Mesendoderm (in vitro differentiated cells): ENCODE measurements at regions not wholly inside any gene's neighbourhood (a gene's known extent, or its start where the extent isn't known, plus 50 kb on each side); places are given as distances from the start of the nearest gene placed in this dataset.
A peak's percentile ranks its signal among the peaks of the same experiment; 100 is the strongest.

Source experiments
- DNase-seq: peaks from one replicate; pipeline ENCODE4 v3.0.0; 2013
- H2AK5ac ChIP-seq: 2 replicates; pipeline ENCODE4 v1.6.1; 2013; ENCODE audit warnings: low read length, inconsistent platforms
- H2BK120ac ChIP-seq: 2 replicates; pipeline ENCODE4 v1.6.1; 2013; ENCODE audit warnings: low read depth, mild to moderate bottlenecking, low read length, moderate library complexity, mixed read lengths
- H2BK15ac ChIP-seq: replicated peaks from 2 replicates; pipeline ENCODE4 v1.6.1; 2013; ENCODE audit warnings: low read depth, mild to moderate bottlenecking, moderate library complexity
- H2BK5ac ChIP-seq: 2 replicates; pipeline ENCODE4 v1.6.1; 2013; ENCODE audit warnings: low read length, inconsistent platforms
- H3K18ac ChIP-seq: 2 replicates; pipeline ENCODE4 v1.6.1; 2013; ENCODE audit warnings: mild to moderate bottlenecking, low read length, mixed read lengths
- H3K23ac ChIP-seq: one replicate; pipeline ENCODE4 v1.6.1; 2013; ENCODE audit warnings: low read length
- H3K27ac ChIP-seq: 2 replicates; pipeline ENCODE4 v1.5.1; 2013; ENCODE audit warnings: low read depth, mild to moderate bottlenecking, inconsistent platforms, low read length, moderate library complexity
- H3K27me3 ChIP-seq: 2 replicates; pipeline ENCODE4 v1.6.1; 2013; ENCODE audit warnings: low read length, control low read depth, mild to moderate bottlenecking, inconsistent platforms; ENCODE audit not compliant: insufficient read depth, poor library complexity
- H3K36me3 ChIP-seq: 2 replicates; pipeline ENCODE4 v1.6.1; 2013; ENCODE audit warnings: low read length, inconsistent platforms; ENCODE audit not compliant: control insufficient read depth, insufficient read depth
- H3K4ac ChIP-seq: one replicate; pipeline ENCODE4 v1.6.1; 2013; ENCODE audit warnings: low read depth, mild to moderate bottlenecking, low read length, moderate library complexity
- H3K4me1 ChIP-seq: 2 replicates; pipeline ENCODE4 v1.6.1; 2013; ENCODE audit warnings: low read depth, low read length, inconsistent platforms; ENCODE audit not compliant: control insufficient read depth
- H3K4me2 ChIP-seq: 2 replicates; pipeline ENCODE4 v1.6.1; 2013; ENCODE audit warnings: low read length
- H3K4me3 ChIP-seq: 2 replicates; pipeline ENCODE4 v1.5.1; 2013; ENCODE audit warnings: mild to moderate bottlenecking, low read length
- H3K56ac ChIP-seq: one replicate; pipeline ENCODE4 v1.6.1; 2013; ENCODE audit warnings: low read length
- H3K79me1 ChIP-seq: 2 replicates; pipeline ENCODE4 v1.6.1; 2013; ENCODE audit warnings: low read length, inconsistent platforms
- H3K79me2 ChIP-seq: 2 replicates; pipeline ENCODE4 v1.6.1; 2013; ENCODE audit warnings: mild to moderate bottlenecking, low read length; ENCODE audit not compliant: control insufficient read depth, insufficient read depth
- H3K9ac ChIP-seq: 2 replicates; pipeline ENCODE4 v1.6.1; 2013; ENCODE audit warnings: low read length, inconsistent platforms
- H4K5ac ChIP-seq: one replicate; pipeline ENCODE4 v1.6.1; 2013; ENCODE audit warnings: low read length
- H4K8ac ChIP-seq: one replicate; pipeline ENCODE4 v1.6.1; 2013; ENCODE audit warnings: low read depth, mild to moderate bottlenecking, control low read depth, low read length, moderate library complexity
- WGBS: extraction: QIAGEN DNeasy Blood & Tissue Kit; methylation state at CpG from one replicate; pipeline ENCODE4 v1.1.7; 2013; ENCODE audit warnings: low lambda C conversion rate, missing lambda C conversion rate; ENCODE audit not compliant: insufficient coverage; ENCODE audit errors: extremely low coverage; 5-methylcytosine and 5-hydroxymethylcytosine counted together

DNA sequence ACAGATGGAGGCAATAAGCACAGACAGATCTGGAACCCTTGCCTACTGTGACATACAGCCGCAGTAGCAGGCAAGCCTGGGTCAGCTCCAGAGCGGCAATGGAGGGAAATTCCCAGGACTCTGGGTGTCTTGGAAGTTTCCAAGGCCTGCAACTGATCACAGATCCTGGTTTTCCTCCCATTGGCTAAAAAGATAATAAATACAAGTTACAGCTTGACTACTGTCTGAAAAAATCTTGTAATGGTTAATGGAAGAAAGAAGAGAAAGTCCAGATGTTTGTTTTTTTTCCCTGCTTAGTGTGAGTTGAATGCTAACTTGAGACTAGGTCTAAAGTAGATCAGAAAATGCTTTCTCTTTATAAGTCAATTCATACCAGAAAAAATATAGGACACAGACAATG, 307.6 kb downstream of the ALDH8A1 start:
- no peak overlapping the region for H2BK15ac ChIP-seq
- no peaks in the 10 kb centered on the region for H3K79me1 ChIP-seq
- H3K56ac ChIP-seq = no peak overlapping the region
- no peak overlapping the region for H3K4ac ChIP-seq
- no peak overlapping the region for H3K27ac ChIP-seq
- no peak overlapping the region for H4K8ac ChIP-seq
- H3K18ac ChIP-seq = no peak overlapping the region
- H3K79me2 ChIP-seq = no peaks in the 10 kb centered on the region
- H2AK5ac ChIP-seq = no peak overlapping the region
- no peak overlapping the region for H3K23ac ChIP-seq
- no peak overlapping the region for H3K9ac ChIP-seq
- DNase-seq = no peak
- no peaks in the 10 kb centered on the region for H3K27me3 ChIP-seq
- no CpG with 5 or more reads among the region's 2 CpGs for WGBS
- no peak overlapping the region for H3K4me2 ChIP-seq
- H3K4me3 ChIP-seq = no peak overlapping the region
- no peaks in the 10 kb centered on the region for H3K36me3 ChIP-seq
- no peaks in the 10 kb centered on the region for H3K4me1 ChIP-seq
- H2BK120ac ChIP-seq = no peak overlapping the region
- H4K5ac ChIP-seq = no peak overlapping the region
- no peak overlapping the region for H2BK5ac ChIP-seq

GRCh38 chr6:134640975-134641429, 308.9 kb downstream of the ALDH8A1 start:
- Histone ChIP-seq H3K4me3 (no peak overlapping the region), H3K27me3 (no peaks in the 10 kb centered on the region), H2BK120ac (no peak overlapping the region), H3K18ac (no peak overlapping the region), H3K23ac (no peak overlapping the region), H4K8ac (no peak overlapping the region), H3K4me1 (no peaks in the 10 kb centered on the region), H3K79me1 (no peaks in the 10 kb centered on the region), H2BK15ac (no peak overlapping the region), H4K5ac (no peak overlapping the region), H2AK5ac (no peak overlapping the region), H3K36me3 (no peaks in the 10 kb centered on the region), H3K4ac (no peak overlapping the region), H3K27ac (no peak overlapping the region), H3K79me2 (no peaks in the 10 kb centered on the region), H3K56ac (no peak overlapping the region), H3K9ac (no peak overlapping the region), H3K4me2 (no peak overlapping the region), H2BK5ac (no peak overlapping the region)
- peak; percentile 82 for DNase-seq
- no CpG with 5 or more reads among the region's 1 CpG for WGBS

- H3K27ac ChIP-seq = no peak overlapping the region
Measured at GRCh38 chr6:134640229-134640628, 309.7 kb downstream of the ALDH8A1 start.

GRCh38 chr6:134637847-134638437, 312.0 kb downstream of the ALDH8A1 start:
- Histone ChIP-seq H4K5ac (no peak overlapping the region), H2BK15ac (no peak overlapping the region), H3K79me2 (no peaks in the 10 kb centered on the region), H2BK5ac (no peak overlapping the region), H3K4ac (no peak overlapping the region), H3K79me1 (no peaks in the 10 kb centered on the region), H3K27ac (no peak overlapping the region), H3K4me3 (no peak overlapping the region), H3K27me3 (no peaks in the 10 kb centered on the region), H3K4me2 (no peak overlapping the region), H4K8ac (no peak overlapping the region), H3K56ac (no peak overlapping the region), H3K36me3 (no peaks in the 10 kb centered on the region), H3K9ac (no peak overlapping the region), H2BK120ac (no peak overlapping the region), H3K4me1 (no peaks in the 10 kb centered on the region), H2AK5ac (no peak overlapping the region), H3K23ac (no peak overlapping the region), H3K18ac (no peak overlapping the region)
- WGBS = no CpG with 5 or more reads among the region's 1 CpG
- no peak for DNase-seq

More at GRCh38 chr6:134640229-134640628, 309.7 kb downstream of the ALDH8A1 start:
- H3K56ac ChIP-seq = no peak overlapping the region
- H3K9ac ChIP-seq = no peak overlapping the region
- no peak overlapping the region for H3K18ac ChIP-seq
- WGBS = no CpG with 5 or more reads among the region's 4 CpGs
- H3K4me3 ChIP-seq = no peak overlapping the region
- H2BK5ac ChIP-seq = no peak overlapping the region
- H2BK15ac ChIP-seq = no peak overlapping the region
- no peak overlapping the region for H4K8ac ChIP-seq
- no peak for DNase-seq
- H2BK120ac ChIP-seq = no peak overlapping the region
- no peaks in the 10 kb centered on the region for H3K36me3 ChIP-seq
- no peaks in the 10 kb centered on the region for H3K4me1 ChIP-seq
- H3K4me2 ChIP-seq = no peak overlapping the region
- H3K27me3 ChIP-seq = no peaks in the 10 kb centered on the region
- H3K4ac ChIP-seq = no peak overlapping the region
- H3K23ac ChIP-seq = no peak overlapping the region
- no peaks in the 10 kb centered on the region for H3K79me1 ChIP-seq
- no peaks in the 10 kb centered on the region for H3K79me2 ChIP-seq
- no peak overlapping the region for H4K5ac ChIP-seq
- H2AK5ac ChIP-seq = no peak overlapping the region

DNA sequence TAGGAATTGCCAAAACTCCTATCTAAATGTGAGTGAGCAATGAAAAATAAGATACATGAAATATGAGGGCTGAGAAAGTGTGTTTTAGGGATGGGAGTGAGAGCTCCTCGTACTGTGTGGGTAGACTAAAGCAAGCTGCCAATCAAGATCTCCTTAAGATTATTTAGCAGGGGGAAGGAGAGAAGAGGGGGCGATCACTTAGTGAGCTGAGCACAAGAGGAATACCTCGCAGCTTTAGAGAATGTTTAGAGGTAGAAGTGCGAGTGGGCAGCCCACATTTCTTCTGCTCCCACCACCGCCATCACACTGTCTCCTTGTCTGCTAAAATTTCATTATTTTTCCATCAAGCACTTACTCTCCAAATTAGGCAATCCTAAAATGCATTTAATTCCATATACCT, 312.6 kb downstream of the ALDH8A1 start:
- Histone ChIP-seq H3K79me1 (no peaks in the 10 kb centered on the region), H3K56ac (no peak overlapping the region), H3K4me2 (no peak overlapping the region), H4K8ac (no peak overlapping the region), H3K18ac (peak overlapping the region; percentile 10), H3K36me3 (no peaks in the 10 kb centered on the region), H3K4me1 (no peaks in the 10 kb centered on the region), H4K5ac (no peak overlapping the region), H3K9ac (no peak overlapping the region), H2AK5ac (no peak overlapping the region), H2BK15ac (no peak overlapping the region), H3K27ac (no peak overlapping the region), H3K4me3 (no peak overlapping the region), H3K79me2 (no peaks in the 10 kb centered on the region), H2BK5ac (no peak overlapping the region), H2BK120ac (no peak overlapping the region), H3K4ac (no peak overlapping the region), H3K23ac (no peak overlapping the region), H3K27me3 (no peaks in the 10 kb centered on the region)
- WGBS = no CpG with 5 or more reads among the region's 5 CpGs
- DNase-seq = no peak

- no peak overlapping the region for H2BK15ac ChIP-seq
- H2BK5ac ChIP-seq = no peak overlapping the region
- H2AK5ac ChIP-seq = no peak overlapping the region
- DNase-seq = no peak
- no peaks in the 10 kb centered on the region for H3K4me1 ChIP-seq
- H3K27ac ChIP-seq = no peak overlapping the region
- H3K27me3 ChIP-seq = no peaks in the 10 kb centered on the region
- H3K4ac ChIP-seq = no peak overlapping the region
- no peak overlapping the region for H3K9ac ChIP-seq
- H3K79me2 ChIP-seq = no peaks in the 10 kb centered on the region
- no peak overlapping the region for H2BK120ac ChIP-seq
- no peaks in the 10 kb centered on the region for H3K79me1 ChIP-seq
- H3K36me3 ChIP-seq = no peaks in the 10 kb centered on the region
- WGBS = no CpG with 5 or more reads among the region's 7 CpGs
- H3K23ac ChIP-seq = no peak overlapping the region
- H4K8ac ChIP-seq = no peak overlapping the region
- H3K4me2 ChIP-seq = no peak overlapping the region
- H3K18ac ChIP-seq = no peak overlapping the region
- H3K4me3 ChIP-seq = no peak overlapping the region
- no peak overlapping the region for H3K56ac ChIP-seq
- no peak overlapping the region for H4K5ac ChIP-seq
Measured at GRCh38 chr6:134636186-134636799, 313.6 kb downstream of the ALDH8A1 start.
